ENCODE measurements at regions not wholly inside any gene's neighbourhood (a gene's known extent, or its start where the extent isn't known, plus 50 kb on each side); places are given as distances from the start of the nearest gene placed in this dataset.
"Not testable (repeated sequence)": the region's sequence is repeated elsewhere in the genome, so short reads cannot be mapped to it uniquely, and the experiment has no call there.

DNA sequence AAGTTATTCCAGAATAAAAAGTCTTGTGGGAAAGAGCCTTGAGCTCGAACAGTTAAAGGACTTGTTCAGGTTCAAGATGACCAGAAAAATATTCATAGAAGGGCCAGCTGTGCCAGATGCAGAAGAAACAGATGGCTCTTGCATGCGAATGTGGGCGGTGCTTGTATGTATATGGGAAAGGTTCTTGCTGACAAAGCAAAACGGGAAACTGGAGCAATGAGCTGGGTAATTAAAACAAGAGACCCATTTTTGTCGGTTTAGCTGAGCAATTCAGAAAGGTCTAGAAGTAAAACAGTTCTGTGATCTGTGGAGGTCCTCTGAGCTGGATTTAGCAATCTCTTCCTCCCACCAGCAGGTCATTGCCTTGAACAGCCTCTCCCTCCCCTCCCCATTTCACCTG lies 107.2 kb upstream of the MARK1 start:
- TF ChIP-seq, protein P1, sequence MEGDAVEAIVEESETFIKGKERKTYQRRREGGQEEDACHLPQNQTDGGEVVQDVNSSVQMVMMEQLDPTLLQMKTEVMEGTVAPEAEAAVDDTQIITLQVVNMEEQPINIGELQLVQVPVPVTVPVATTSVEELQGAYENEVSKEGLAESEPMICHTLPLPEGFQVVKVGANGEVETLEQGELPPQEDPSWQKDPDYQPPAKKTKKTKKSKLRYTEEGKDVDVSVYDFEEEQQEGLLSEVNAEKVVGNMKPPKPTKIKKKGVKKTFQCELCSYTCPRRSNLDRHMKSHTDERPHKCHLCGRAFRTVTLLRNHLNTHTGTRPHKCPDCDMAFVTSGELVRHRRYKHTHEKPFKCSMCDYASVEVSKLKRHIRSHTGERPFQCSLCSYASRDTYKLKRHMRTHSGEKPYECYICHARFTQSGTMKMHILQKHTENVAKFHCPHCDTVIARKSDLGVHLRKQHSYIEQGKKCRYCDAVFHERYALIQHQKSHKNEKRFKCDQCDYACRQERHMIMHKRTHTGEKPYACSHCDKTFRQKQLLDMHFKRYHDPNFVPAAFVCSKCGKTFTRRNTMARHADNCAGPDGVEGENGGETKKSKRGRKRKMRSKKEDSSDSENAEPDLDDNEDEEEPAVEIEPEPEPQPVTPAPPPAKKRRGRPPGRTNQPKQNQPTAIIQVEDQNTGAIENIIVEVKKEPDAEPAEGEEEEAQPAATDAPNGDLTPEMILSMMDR (IDR thresholded peaks at IDR 0.05; ENCODE audit: low read length, missing control alignments), result no peak
- DNase-seq (ENCODE audit: low read depth), result no peak

DNA sequence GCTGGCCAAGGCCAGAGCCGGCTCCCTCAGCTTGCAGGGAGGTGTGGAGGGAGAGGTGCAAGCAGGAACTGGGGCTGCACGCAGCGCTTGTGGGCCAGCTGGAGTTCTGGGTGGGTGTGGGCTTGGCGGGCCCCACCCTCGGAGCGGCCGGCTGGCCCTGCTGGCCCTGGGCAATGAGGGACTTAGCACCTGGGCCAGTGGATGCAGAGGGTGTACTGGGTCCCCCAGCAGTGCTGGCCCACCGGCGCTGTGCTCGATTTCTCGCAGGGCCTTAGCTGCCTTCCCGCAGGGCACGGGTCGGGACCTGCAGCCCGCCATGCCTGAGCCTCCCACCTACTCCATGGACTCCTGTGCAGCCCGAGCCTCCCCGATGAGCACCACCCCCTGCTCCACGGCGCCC lies 115.6 kb upstream of the MARK1 start:
- DNase-seq (ENCODE audit: low read depth); H3K4me3 ChIP-seq (replicated peaks; ENCODE audit: low read depth, low read length): not testable (repeated sequence)

More for the DNA sequence above, 107.2 kb upstream of the MARK1 start:
- H3K4me3 ChIP-seq (replicated peaks; ENCODE audit: low read depth, low read length), result no peak overlapping the region

DNA sequence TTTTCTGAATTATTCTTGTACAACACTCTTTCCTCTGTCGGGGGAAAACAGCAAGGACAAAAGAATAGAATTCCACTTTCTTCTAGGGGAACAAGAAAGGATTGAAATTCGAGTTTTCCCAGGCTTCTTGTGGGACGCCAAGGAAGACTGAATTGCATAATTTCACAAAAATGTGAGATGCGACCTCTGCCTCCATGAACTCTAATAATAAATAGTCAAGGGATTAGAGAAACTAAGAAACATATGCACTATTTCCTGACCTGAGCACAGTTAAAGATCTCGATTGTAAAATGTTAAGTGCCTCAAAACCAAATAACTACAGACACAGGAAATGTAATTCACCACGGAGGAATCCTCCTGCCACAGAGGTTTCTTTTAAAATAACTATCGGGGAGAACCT lies 117.3 kb upstream of the MARK1 start:
- no peak for DNase-seq (ENCODE audit: low read depth)
- TF ChIP-seq, protein P1 (IDR thresholded peaks at IDR 0.05; ENCODE audit: low read length, missing control alignments), result no peak
- no peak overlapping the region for H3K4me3 ChIP-seq (replicated peaks; ENCODE audit: low read depth, low read length)

DNA sequence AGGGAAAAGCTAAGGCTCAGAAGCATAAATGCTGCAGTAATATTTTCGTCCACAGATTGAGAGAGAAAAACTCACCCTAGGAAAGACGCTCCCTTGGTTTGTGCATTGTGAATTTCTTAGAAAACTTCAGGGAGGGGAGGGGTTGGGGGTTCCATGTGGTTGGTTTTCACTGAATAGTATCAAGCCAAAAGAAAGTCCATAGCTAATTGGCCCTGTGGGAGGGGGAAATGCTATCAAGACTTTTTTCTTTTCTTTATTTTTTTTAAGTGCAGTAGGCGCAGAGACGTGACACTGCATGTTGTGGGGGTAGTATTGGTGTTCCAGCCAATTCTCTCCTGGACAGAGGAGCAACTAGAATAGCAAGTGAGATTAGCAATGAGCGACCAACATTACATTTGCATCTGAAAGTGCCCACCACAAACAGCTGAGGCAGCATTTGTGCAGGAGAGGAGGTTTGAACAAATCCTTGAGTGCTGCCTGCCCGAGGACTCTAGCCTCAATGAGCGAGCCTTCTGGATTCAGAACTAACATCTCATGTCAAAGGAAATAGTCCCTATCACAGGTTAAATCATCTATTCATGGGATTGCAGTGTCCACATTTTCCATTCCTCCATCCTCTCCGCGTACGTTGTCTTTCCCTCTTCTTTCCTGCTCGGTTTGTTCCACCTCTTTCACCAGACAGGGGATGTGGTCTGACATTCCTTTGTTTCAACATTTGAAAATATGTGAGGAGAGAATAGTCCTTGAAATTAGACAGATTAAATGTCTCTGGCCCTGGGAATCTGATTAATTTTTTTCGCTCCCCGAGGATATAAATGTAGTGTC lies 118.0 kb upstream of the MARK1 start:
- TF ChIP-seq, protein P1 (IDR thresholded peaks at IDR 0.05; ENCODE audit: low read length, missing control alignments), result no peak
- no peak overlapping the region for H3K4me3 ChIP-seq (replicated peaks; ENCODE audit: low read depth, low read length)
- no peak for DNase-seq (ENCODE audit: low read depth)

DNA sequence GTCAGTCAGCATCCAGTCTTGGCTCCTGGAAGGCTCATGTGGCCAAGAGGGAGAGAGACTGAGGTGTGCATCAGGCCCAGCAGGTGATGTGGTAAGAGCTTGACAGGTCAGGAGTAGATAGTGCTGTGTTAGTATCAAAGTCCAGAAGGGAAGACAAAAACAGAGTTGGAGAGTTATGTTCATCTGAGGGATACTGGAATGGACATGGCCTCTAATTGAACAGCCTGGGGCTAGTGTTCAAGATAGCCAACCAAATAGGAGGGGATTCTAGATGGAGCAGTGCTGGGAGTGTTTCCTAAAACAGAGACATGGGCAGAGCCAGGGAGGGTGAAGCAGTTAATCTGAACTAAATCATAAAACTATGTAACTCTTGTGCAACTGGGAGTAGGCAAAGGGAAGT lies 120.7 kb upstream of the MARK1 start:
- TF ChIP-seq, protein P1 (IDR thresholded peaks at IDR 0.05; ENCODE audit: low read length, missing control alignments), result no peak

DNA sequence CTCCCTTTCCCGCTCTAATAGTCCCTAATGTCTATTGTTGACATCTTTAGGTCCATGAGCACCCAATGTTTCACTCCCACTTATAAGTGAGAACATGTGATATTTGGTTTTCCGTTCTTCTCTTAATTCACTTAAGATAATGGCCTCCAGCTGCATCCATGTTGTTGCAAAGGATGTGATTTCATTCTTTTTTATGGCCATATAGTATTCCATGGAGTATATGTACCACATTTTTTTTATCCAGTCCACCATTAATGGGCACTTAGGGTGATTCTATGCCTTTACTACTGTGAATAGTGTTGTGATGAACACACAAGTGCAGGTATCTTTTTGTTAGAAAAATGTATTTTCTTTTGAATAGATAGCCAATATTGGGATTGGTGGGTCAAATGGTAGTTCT lies 126.0 kb upstream of the RAB3GAP2 start:
- TF ChIP-seq, protein P1 (IDR thresholded peaks at IDR 0.05; ENCODE audit: low read length, missing control alignments), result no peak
- no peak for DNase-seq (ENCODE audit: low read depth)
- no peak overlapping the region for H3K4me3 ChIP-seq (replicated peaks; ENCODE audit: low read depth, low read length)

More for the DNA sequence above, 120.7 kb upstream of the MARK1 start:
- DNase-seq (ENCODE audit: low read depth), result no peak
- no peak overlapping the region for H3K4me3 ChIP-seq (replicated peaks; ENCODE audit: low read depth, low read length)

DNA sequence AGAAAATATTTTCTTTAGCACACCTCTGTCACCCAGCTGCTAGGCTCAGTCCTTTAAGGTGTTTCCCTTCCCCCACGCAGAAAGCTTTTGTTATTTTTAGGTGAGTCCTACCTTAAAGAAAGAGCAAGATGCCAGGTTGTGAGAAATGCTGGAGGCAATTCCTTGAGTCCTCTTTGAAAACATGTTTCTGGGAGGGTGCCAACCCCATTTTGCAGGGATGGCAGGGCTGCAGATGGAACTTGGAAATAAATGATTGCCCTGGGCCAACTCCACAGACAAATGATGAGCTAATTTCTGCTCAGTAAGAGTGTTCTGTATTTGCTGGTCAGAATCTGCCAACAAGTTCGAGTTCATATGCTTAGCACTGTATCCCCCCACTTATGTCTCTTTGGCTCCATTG lies 119.2 kb upstream of the RAB3GAP2 start:
- no peak overlapping the region for H3K4me3 ChIP-seq (replicated peaks; ENCODE audit: low read depth, low read length)
- TF ChIP-seq, protein P1 (IDR thresholded peaks at IDR 0.05; ENCODE audit: low read length, missing control alignments), result no peak
- no peak for DNase-seq (ENCODE audit: low read depth)
